ENCODE measurements at regions not wholly inside any gene's neighbourhood (a gene's known extent, or its start where the extent isn't known, plus 50 kb on each side); places are given as distances from the start of the nearest gene placed in this dataset.

DNA sequence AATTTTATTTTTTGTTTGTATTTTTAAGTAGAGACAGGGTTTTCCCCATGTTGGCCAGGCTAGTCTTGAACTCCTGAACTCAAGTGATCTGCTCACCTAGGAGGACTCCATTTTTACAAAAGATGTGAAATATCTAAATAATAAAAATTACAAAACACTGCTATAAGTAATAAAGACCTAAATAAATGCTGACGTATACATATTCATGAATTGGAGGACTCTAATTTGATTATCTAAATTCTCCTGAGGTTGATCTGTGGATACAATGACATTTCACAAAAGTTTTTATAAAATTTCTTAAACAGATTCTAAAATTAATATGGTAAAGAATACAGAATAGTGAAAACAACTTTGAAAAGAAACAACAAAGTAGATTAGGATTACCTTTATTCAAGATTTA lies 1224.0 kb downstream of the SLC16A7 start:
- TF ChIP-seq, protein P1, sequence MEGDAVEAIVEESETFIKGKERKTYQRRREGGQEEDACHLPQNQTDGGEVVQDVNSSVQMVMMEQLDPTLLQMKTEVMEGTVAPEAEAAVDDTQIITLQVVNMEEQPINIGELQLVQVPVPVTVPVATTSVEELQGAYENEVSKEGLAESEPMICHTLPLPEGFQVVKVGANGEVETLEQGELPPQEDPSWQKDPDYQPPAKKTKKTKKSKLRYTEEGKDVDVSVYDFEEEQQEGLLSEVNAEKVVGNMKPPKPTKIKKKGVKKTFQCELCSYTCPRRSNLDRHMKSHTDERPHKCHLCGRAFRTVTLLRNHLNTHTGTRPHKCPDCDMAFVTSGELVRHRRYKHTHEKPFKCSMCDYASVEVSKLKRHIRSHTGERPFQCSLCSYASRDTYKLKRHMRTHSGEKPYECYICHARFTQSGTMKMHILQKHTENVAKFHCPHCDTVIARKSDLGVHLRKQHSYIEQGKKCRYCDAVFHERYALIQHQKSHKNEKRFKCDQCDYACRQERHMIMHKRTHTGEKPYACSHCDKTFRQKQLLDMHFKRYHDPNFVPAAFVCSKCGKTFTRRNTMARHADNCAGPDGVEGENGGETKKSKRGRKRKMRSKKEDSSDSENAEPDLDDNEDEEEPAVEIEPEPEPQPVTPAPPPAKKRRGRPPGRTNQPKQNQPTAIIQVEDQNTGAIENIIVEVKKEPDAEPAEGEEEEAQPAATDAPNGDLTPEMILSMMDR (optimal IDR thresholded peaks at IDR 0.05 in 1 of 3, IDR thresholded peaks at IDR 0.05 in 1 of 3, conservative IDR thresholded peaks at IDR 0.05 in 1 of 3; ENCODE audit: extremely low read depth in 1 of 3, insufficient read depth in 2 of 3, low read length in 3 of 3), result no peak
- TF ChIP-seq EZH2 (IDR thresholded peaks at IDR 0.05; ENCODE audit: low read length), result no peak
